GM21381 (cell line): ENCODE measurements at regions not wholly inside any gene's neighbourhood (a gene's known extent, or its start where the extent isn't known, plus 50 kb on each side); places are given as distances from the start of the nearest gene placed in this dataset.

Experiments
- ATAC-seq: cut with Tn5 transposase; IDR thresholded peaks from one replicate; pipeline ENCODE4 v1.9.1; 2021; ENCODE audit warnings: mild to moderate bottlenecking, moderate library complexity; ENCODE audit not compliant: unreplicated experiment

- ATAC-seq: no peak
These were observed 193.6 kb upstream of the BTBD3 start for GRCh38 chr20:11724097-11724496.

- no peak for ATAC-seq
These were observed 191.7 kb upstream of the BTBD3 start for GRCh38 chr20:11726026-11726425.

- no peak for ATAC-seq
These were observed 190.0 kb upstream of the BTBD3 start for GRCh38 chr20:11727708-11728107.

- no peak for ATAC-seq
These were observed 188.8 kb upstream of the BTBD3 start for GRCh38 chr20:11728937-11729336.

GRCh38 chr20:11729806-11730205 lies 187.9 kb upstream of the BTBD3 start:
- no peak for ATAC-seq

GRCh38 chr20:11734431-11734830 lies 183.3 kb upstream of the BTBD3 start:
- ATAC-seq: no peak

GRCh38 chr20:11738852-11739251 lies 178.8 kb upstream of the BTBD3 start:
- ATAC-seq: no peak

GRCh38 chr20:11740975-11741374 lies 176.7 kb upstream of the BTBD3 start:
- no peak for ATAC-seq

- ATAC-seq: no peak
These were observed 172.5 kb upstream of the BTBD3 start for GRCh38 chr20:11745145-11745544.

GRCh38 chr20:11748436-11748835 lies 169.3 kb upstream of the BTBD3 start:
- ATAC-seq: no peak

GRCh38 chr20:11752336-11752735 lies 165.4 kb upstream of the BTBD3 start:
- no peak for ATAC-seq

GRCh38 chr20:11753155-11753554 lies 164.5 kb upstream of the BTBD3 start:
- no peak for ATAC-seq

GRCh38 chr20:11754451-11754850 lies 163.2 kb upstream of the BTBD3 start:
- ATAC-seq: no peak

- no peak for ATAC-seq
These were observed 162.4 kb upstream of the BTBD3 start for GRCh38 chr20:11755071-11755841.

- no peak for ATAC-seq
These were observed 156.2 kb upstream of the BTBD3 start for GRCh38 chr20:11761497-11761896.

GRCh38 chr20:11766961-11767360 lies 150.7 kb upstream of the BTBD3 start:
- ATAC-seq: no peak

- ATAC-seq: no peak
These were observed 147.9 kb upstream of the BTBD3 start for GRCh38 chr20:11769825-11770224.

- ATAC-seq: no peak
These were observed 145.4 kb upstream of the BTBD3 start for GRCh38 chr20:11772226-11772730.

GRCh38 chr20:11776687-11777086 lies 141.0 kb upstream of the BTBD3 start:
- ATAC-seq: no peak

- no peak for ATAC-seq
These were observed 140.1 kb upstream of the BTBD3 start for GRCh38 chr20:11777387-11778205.

GRCh38 chr20:11778206-11778570 lies 139.5 kb upstream of the BTBD3 start:
- ATAC-seq: no peak

- no peak for ATAC-seq
These were observed 136.8 kb upstream of the BTBD3 start for GRCh38 chr20:11780765-11781369.
